PC-9 (cell line): ENCODE measurements at regions not wholly inside any gene's neighbourhood (a gene's known extent, or its start where the extent isn't known, plus 50 kb on each side); places are given as distances from the start of the nearest gene placed in this dataset.

Experiments
- BruUV-seq: library from RNA; stranded (reverse); fragments of 400-500 nt; replicated peaks from 2 replicates; lab custom pipeline; 2021; lab: Mats Ljungman, UMichigan
- CTCF ChIA-PET: fragments of 300-600 bp; sonication (Branson Sonifier 250); formaldehyde crosslinking; loops from one replicate; lab custom pipeline; 2022; ENCODE audit warnings: antibody characterized with exemption; lab: Charles Lee
- POLR2A ChIA-PET: fragments of 300-600 bp; sonication (Branson Sonifier 250); formaldehyde crosslinking; loops from one replicate; lab custom pipeline; 2022; ENCODE audit warnings: antibody characterized with exemption; ENCODE audit not compliant: unreplicated experiment; lab: Charles Lee
- DNase-seq, 2 experiments: peaks; one replicate each; pipeline versions ENCODE4 v3.0.0 to v3.0.0-alpha.2; 2015 to 2022; ENCODE audit warnings: mixed read lengths in 1 of 2
- H2AFZ ChIP-seq: fragments of 200-600 bp; sonication (generic); 2 replicates; pipeline ENCODE4 v1.8.1; 2017; ENCODE audit warnings: antibody characterized with exemption
- H3F3A ChIP-seq: fragments of 200-600 bp; sonication (generic); 2 replicates; pipeline ENCODE4 v1.8.1; 2017; ENCODE audit warnings: antibody characterized with exemption, mild to moderate bottlenecking, low read depth; ENCODE audit not compliant: insufficient read depth
- H3K27ac ChIP-seq: fragments of 200-600 bp; sonication (generic); 2 replicates; pipeline ENCODE4 v1.6.1; 2016; ENCODE audit warnings: mixed run types
- H3K27me3 ChIP-seq: fragments of 200-600 bp; sonication (generic); 2 replicates; pipeline ENCODE4 v1.6.1; 2016; ENCODE audit warnings: low read depth, mixed run types; ENCODE audit not compliant: insufficient read depth
- H3K36me3 ChIP-seq: fragments of 200-600 bp; sonication (generic); 2 replicates; pipeline ENCODE4 v1.6.1; 2016; ENCODE audit warnings: low read depth, mixed run types
- H3K4me1 ChIP-seq: fragments of 200-600 bp; sonication (generic); replicated peaks from 2 replicates; pipeline ENCODE4 v1.6.1; 2016; ENCODE audit warnings: mixed run types; ENCODE audit not compliant: insufficient read depth
- H3K4me2 ChIP-seq: fragments of 200-600 bp; sonication (generic); 2 replicates; pipeline ENCODE4 v1.6.1; 2017; ENCODE audit warnings: mixed run types
- H3K4me3 ChIP-seq: fragments of 200-600 bp; sonication (generic); 2 replicates; pipeline ENCODE4 v1.6.1; 2016; ENCODE audit warnings: mixed run types
- H3K79me2 ChIP-seq: fragments of 200-600 bp; sonication (generic); 2 replicates; pipeline ENCODE4 v1.6.1; 2017; ENCODE audit warnings: low read depth, mixed run types
- H3K9me2 ChIP-seq: fragments of 200-600 bp; sonication (generic); 2 replicates; pipeline ENCODE4 v1.8.1; 2017; ENCODE audit warnings: mild to moderate bottlenecking; ENCODE audit not compliant: insufficient read depth
- H3K9me3 ChIP-seq: fragments of 200-600 bp; sonication (generic); 2 replicates; pipeline ENCODE4 v1.8.1; 2016; ENCODE audit warnings: low read depth; ENCODE audit not compliant: insufficient read depth
- H4K20me1 ChIP-seq: fragments of 200-600 bp; sonication (generic); 2 replicates; pipeline ENCODE4 v1.8.1; 2017; ENCODE audit not compliant: insufficient read depth
- EZH2 ChIP-seq: fragments of 200-600 bp; sonication (generic); IDR thresholded peaks from 2 replicates; pipeline ENCODE4 v1.8.0; 2017; ENCODE audit warnings: antibody characterized with exemption, low read depth
- intact Hi-C: fragments of 100-400 bp; cut with micrococcal nuclease; formaldehyde crosslinking; loops from one replicate; pipeline ENCODE4 v1.10.0; 2022; ENCODE audit not compliant: unreplicated experiment
- TF ChIP-seq, protein P1 (sequence below): fragments of 200-600 bp; sonication (generic); conservative IDR thresholded peaks from 2 replicates; pipeline ENCODE4 v1.6.1; 2017; ENCODE audit warnings: mixed run types, antibody characterized with exemption, mild to moderate bottlenecking, moderate library complexity

DNA sequence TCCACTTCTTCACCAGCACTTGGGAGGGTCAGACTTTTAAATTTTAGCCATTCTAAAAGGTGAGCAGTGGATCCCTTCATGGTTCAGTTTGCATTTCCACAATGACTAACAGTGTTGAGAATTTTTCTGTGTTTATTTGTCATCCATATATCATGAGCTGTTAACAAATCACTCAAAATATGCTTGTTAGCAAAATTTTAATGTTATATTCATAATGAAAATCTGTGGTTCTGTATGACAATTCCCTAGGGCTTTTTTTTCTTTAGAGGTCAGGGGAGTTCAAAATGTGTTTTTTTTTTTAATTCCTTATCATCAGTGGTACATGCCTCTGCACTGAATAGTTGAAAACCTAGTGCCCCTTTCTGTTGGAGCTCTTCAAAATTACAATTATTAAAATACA lies 682.2 kb upstream of the ADGRL2 start:
- Histone ChIP-seq H3K79me2 (no peaks in the 10 kb centered on the region), H3K4me3 (no peak overlapping the region), H4K20me1 (no peaks in the 10 kb centered on the region), H3K9me3 (no peaks in the 10 kb centered on the region), H3K27ac (no peak overlapping the region), H2AFZ (no peak overlapping the region), H3K9me2 (no peaks in the 10 kb centered on the region), H3K27me3 (no peaks in the 10 kb centered on the region), H3K4me2 (no peak overlapping the region), H3K36me3 (no peaks in the 10 kb centered on the region), H3K4me1 (no peaks in the 10 kb centered on the region), H3F3A (no peaks in the 10 kb centered on the region)
- TF ChIP-seq, protein P1, sequence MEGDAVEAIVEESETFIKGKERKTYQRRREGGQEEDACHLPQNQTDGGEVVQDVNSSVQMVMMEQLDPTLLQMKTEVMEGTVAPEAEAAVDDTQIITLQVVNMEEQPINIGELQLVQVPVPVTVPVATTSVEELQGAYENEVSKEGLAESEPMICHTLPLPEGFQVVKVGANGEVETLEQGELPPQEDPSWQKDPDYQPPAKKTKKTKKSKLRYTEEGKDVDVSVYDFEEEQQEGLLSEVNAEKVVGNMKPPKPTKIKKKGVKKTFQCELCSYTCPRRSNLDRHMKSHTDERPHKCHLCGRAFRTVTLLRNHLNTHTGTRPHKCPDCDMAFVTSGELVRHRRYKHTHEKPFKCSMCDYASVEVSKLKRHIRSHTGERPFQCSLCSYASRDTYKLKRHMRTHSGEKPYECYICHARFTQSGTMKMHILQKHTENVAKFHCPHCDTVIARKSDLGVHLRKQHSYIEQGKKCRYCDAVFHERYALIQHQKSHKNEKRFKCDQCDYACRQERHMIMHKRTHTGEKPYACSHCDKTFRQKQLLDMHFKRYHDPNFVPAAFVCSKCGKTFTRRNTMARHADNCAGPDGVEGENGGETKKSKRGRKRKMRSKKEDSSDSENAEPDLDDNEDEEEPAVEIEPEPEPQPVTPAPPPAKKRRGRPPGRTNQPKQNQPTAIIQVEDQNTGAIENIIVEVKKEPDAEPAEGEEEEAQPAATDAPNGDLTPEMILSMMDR: no peak
- TF ChIP-seq EZH2: no peak
- ChIA-PET POLR2A (interaction anchor here (0.5 kb wide), 1 partner anchor 874 kb away, joined by 5 read pairs; no protein-coding TSS in a partner anchor), CTCF (no interaction called here)
- BruUV-seq: no TSS peak
- DNase-seq: peak in 1 of 2 experiments; percentile 41
- intact Hi-C loops: no loop called here

DNA sequence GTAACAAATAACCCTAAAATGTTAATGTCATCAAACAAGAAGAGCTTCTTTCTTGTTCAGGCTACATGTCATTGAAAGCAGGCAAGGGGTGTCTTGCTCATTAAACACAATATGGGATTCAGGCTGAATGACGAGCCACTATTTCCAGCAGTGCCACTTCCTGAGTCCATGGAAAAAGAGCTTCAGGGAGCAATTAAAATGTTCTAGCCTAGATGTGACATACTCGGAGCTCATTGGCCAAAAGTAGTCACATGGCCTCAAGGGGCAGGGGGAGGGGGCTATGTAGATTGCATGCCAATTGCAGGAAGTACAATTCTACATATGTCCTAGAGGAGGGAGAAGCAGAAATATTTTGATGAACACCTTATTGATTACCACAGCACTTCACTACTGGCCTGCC lies 685.3 kb upstream of the ADGRL2 start:
- no peak for DNase-seq
- Histone ChIP-seq H3K4me2 (no peak overlapping the region), H3F3A (no peaks in the 10 kb centered on the region), H3K4me3 (no peak overlapping the region), H3K9me2 (no peaks in the 10 kb centered on the region), H3K79me2 (no peaks in the 10 kb centered on the region), H3K4me1 (no peaks in the 10 kb centered on the region), H3K27me3 (no peaks in the 10 kb centered on the region), H4K20me1 (no peaks in the 10 kb centered on the region), H3K27ac (no peak overlapping the region), H3K9me3 (no peaks in the 10 kb centered on the region), H3K36me3 (no peaks in the 10 kb centered on the region), H2AFZ (no peak overlapping the region)
- TF ChIP-seq EZH2: no peak
- TF ChIP-seq, protein P1: no peak
- CTCF ChIA-PET: no interaction called here
- intact Hi-C loops: no loop called here
- no TSS peak for BruUV-seq
- POLR2A ChIA-PET: no interaction called here

DNA sequence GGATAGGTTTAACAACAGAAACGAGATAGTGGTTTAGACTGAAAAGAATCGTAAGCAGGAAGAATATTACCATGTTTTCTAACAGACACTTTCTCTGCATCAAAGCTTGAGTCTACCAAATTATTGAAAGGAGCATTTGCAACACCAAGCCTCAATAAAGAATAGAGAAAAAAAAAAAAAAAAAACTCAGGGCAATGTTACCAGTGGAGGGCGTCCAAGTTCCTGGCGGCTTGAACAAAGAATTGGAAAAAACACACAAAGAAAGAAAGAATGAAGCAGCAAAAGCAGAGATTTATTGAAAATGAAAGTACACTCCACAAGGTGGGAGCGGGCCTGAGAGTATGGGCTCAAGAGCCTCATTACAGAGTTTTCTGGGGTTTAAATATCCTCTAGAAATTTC lies 686.5 kb upstream of the ADGRL2 start:
- TF ChIP-seq, protein P1: 0 out of 2 replicates have a peak, but pooled peaks have one; percentile 27
- TF ChIP-seq EZH2: no peak
- Histone ChIP-seq H3K27ac (no peak overlapping the region), H3K4me1 (no peaks in the 10 kb centered on the region), H3K9me3 (no peaks in the 10 kb centered on the region), H3K79me2 (no peaks in the 10 kb centered on the region), H2AFZ (no peak overlapping the region), H3K4me2 (no peak overlapping the region), H3K36me3 (no peaks in the 10 kb centered on the region), H3K27me3 (no peaks in the 10 kb centered on the region), H4K20me1 (no peaks in the 10 kb centered on the region), H3K4me3 (no peak overlapping the region), H3F3A (no peaks in the 10 kb centered on the region), H3K9me2 (no peaks in the 10 kb centered on the region)
- POLR2A ChIA-PET: interaction anchor here (0.6 kb wide), 1 partner anchor 532 kb away, joined by 21 read pairs; no protein-coding TSS in a partner anchor
- no TSS peak for BruUV-seq
- CTCF ChIA-PET: interaction anchor here (0.7 kb wide), 1 partner anchor 377 kb away, joined by 3 read pairs; no protein-coding TSS in a partner anchor
- DNase-seq: no peak
- intact Hi-C loops: no loop called here
